Stimulated activated CD8-positive, alpha-beta memory T cell treated with anti-CD3 and anti-CD28 coated beads, Interleukin-7, amount 100 ng/mL, for 24 hours (primary cell): ENCODE measurements at regions not wholly inside any gene's neighbourhood (a gene's known extent, or its start where the extent isn't known, plus 50 kb on each side); places are given as distances from the start of the nearest gene placed in this dataset.

Experiments
- DNase-seq: peaks from one replicate; pipeline ENCODE4 v3.0.0-alpha.2; 2020; ENCODE audit warnings: low read depth

DNA sequence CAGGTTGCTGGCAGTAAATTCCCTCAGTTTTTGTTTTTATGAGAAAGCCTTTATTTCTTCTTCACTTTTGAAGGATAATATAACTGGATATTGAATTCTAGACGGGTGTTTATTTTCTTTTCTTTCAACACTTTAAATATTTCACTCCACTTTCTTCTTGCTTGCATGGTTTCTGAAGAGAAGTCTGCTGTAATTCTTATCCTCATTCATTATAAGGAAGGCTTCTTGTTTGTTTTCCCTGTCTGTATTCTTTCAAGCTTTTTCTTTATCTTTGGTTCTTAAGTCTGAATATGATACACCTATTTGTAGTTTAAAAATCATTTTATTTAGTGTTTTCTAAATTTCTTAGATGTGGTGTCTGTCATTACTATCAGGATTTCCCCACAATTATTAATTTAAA, 1054.3 kb downstream of the TLE1 start:
- DNase-seq: no peak

DNA sequence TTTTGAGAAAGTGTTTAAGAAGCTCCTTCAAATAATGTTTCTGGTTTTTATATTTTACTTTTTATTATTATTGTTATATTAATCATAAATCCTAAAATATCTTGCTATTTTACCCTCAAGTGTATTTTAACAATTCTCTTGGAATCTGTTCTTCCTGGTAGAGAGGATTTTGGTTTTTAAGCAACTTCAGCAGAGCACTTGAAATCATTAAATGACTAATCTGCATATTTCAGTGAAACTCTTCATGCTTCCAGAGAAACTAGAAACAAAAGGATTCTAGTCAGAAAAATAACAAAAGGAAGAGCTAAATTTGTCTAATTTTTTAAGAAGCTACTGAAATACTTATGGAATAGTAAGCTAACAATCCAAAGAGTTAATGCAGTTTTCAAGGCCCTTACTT, 1057.3 kb downstream of the TLE1 start:
- no peak for DNase-seq

GRCh38 chr9:80622508-80622907, 1050.7 kb downstream of the TLE4 start:
- DNase-seq: no peak

GRCh38 chr9:80619356-80619755, 1047.6 kb downstream of the TLE4 start:
- no peak for DNase-seq

DNA sequence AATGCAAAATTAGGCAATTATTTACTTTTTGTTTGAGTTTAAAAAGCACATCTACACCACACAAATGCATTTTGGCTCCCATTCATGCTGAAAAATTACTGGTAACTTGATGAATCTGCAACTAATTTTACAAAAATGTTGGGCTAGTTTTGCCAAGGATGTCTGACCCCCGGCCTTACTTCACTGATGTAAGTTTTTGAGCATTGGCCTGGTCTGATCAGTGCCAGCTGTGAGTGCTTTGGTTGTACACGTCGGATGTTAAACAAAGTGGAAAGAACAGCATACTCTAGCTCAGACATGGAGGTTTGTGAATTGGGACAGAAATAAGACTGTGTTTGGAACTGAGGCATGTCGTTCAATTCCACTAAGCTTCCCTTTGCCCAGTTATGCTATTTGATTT, 1044.2 kb downstream of the TLE4 start:
- DNase-seq: no peak

GRCh38 chr9:80605793-80606192, 1034.0 kb downstream of the TLE4 start:
- DNase-seq: no peak

- DNase-seq: no peak
Measured at GRCh38 chr9:80605129-80605528, 1033.4 kb downstream of the TLE4 start.

DNA sequence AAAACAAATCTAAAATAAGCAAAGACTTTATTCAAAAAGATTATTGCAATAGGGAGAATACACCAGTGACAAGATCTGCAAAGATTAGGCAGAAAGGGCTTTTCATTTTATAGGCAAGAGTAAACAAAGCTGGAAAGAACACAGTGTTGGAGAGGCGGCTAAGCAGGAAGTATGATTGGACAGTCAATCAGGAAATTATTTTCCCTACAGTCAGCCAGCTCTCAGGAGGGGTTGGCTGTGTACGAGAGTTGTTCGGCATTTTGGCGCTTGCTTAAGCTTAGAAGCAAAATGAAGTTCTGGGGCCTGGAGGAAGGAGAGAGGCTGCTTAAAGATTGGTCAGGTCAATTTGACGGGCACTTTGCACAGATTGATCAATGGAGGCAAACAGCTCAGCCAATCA, 1030.5 kb downstream of the TLE4 start:
- DNase-seq: no peak

GRCh38 chr9:80596579-80596978, 1024.8 kb downstream of the TLE4 start:
- no peak for DNase-seq

DNA sequence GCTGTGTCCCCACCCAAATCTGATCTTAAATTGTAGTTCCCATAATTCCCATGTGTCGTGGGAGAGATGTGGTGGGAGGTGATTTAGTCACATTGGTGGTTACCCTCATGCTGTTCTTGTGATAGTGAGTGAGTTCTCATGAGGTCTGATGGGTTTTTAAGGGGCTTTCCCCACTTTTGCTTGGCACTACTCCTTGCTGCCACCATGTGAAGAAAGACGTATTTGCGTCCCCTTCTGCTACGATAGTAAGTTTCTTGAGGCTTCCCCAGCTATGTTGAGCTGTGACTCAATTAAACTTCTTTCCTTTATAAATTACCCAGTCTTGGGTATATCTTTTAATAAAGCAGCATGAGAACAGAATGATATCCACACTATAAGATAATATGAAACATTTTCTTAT, 1023.4 kb downstream of the TLE4 start:
- no peak for DNase-seq

GRCh38 chr9:80592413-80592812, 1020.6 kb downstream of the TLE4 start:
- DNase-seq: no peak

- DNase-seq: no peak
Measured at GRCh38 chr9:80586786-80587330, 1015.1 kb downstream of the TLE4 start.

- no peak for DNase-seq
Measured at GRCh38 chr9:80571953-80572352, 1000.2 kb downstream of the TLE4 start.

- no peak for DNase-seq
Measured at GRCh38 chr9:80569236-80569635, 997.5 kb downstream of the TLE4 start.

- DNase-seq: no peak
Measured at GRCh38 chr9:80561526-80561925, 989.8 kb downstream of the TLE4 start.

GRCh38 chr9:80560976-80561375, 989.2 kb downstream of the TLE4 start:
- no peak for DNase-seq

DNA sequence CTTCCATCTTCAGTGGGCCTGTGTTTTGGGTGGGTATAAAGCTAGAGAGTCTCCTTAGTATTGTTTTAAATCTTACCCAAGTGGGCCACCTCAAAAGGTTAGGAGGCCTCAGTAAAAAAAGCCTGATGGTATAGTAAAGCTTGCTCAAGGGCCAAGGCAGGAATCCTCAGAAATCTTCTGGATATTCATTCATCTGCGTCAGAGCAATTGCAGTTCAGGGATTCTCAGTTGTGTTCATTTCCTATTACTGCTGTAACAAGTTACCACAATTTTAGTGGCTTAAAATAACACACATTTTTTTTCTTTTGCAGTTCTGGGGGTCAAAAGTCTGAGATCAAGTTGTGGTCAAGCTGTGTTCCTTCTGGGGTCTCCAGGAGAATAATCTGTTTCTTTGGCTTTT, 985.5 kb downstream of the TLE4 start:
- DNase-seq: no peak

- DNase-seq: no peak
Measured at GRCh38 chr9:80556631-80557030, 984.9 kb downstream of the TLE4 start.

- DNase-seq: no peak
Measured at GRCh38 chr9:80555782-80556325, 984.1 kb downstream of the TLE4 start.

- DNase-seq: no peak
Measured at GRCh38 chr9:80554856-80555255, 983.1 kb downstream of the TLE4 start.

- no peak for DNase-seq
Measured at GRCh38 chr9:80554301-80554700, 982.5 kb downstream of the TLE4 start.

- DNase-seq: no peak
Measured at GRCh38 chr9:80552931-80553330, 981.2 kb downstream of the TLE4 start.

GRCh38 chr9:80550181-80550580, 978.4 kb downstream of the TLE4 start:
- DNase-seq: no peak

- DNase-seq: no peak
Measured at GRCh38 chr9:80547613-80548012, 975.8 kb downstream of the TLE4 start.

DNA sequence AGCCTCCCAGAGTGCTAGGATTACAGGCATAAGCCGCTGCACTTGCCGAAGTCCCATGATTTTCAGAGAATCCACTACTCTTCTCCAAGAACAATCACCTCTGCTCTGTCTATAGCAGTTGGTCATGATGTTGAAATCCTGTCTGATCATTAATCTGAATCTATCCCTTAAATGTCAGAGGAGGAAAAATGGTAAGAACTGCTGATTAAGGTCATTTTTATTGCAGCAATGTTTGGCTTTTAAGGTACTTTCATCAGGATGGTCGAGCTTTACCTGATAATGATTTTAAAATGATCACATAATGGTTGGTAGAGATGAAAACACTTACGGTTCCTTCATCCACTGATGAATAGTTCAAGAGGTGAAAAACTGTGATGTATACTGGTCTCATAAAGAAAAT, 968.6 kb downstream of the TLE4 start:
- DNase-seq: no peak
